Suprapubic skin (tissue), 4 donors: ENCODE measurements at regions not wholly inside any gene's neighbourhood (a gene's known extent, or its start where the extent isn't known, plus 50 kb on each side); places are given as distances from the start of the nearest gene placed in this dataset.
"Not testable (repeated sequence)": the region's sequence is repeated elsewhere in the genome, so short reads cannot be mapped to it uniquely, and the experiment has no call there.

Experiments used
- DNase-seq, 2 donors: peaks; one replicate each; pipeline ENCODE4 v3.0.0-alpha.2; 2019; ENCODE audit warnings: low spot score in 2 of 2
- H3K27ac ChIP-seq: fragments of 200-600 bp; sonication (generic); one replicate; pipeline ENCODE4 v1.5.1; 2019
- H3K27me3 ChIP-seq: fragments of 200-600 bp; sonication (generic); one replicate; pipeline ENCODE4 v1.5.1; 2019
- H3K36me3 ChIP-seq: fragments of 200-600 bp; sonication (generic); one replicate; pipeline ENCODE4 v1.5.1; 2019
- H3K4me1 ChIP-seq: fragments of 200-600 bp; sonication (generic); one replicate; pipeline ENCODE4 v1.5.1; 2019
- H3K4me3 ChIP-seq: fragments of 200-600 bp; sonication (generic); one replicate; pipeline ENCODE4 v1.5.1; 2019; ENCODE audit warnings: mild to moderate bottlenecking
- H3K9me3 ChIP-seq: fragments of 200-600 bp; sonication (generic); one replicate; pipeline ENCODE4 v1.5.1; 2019
- CTCF ChIP-seq, 2 donors: fragments of 200-600 bp in 1 of 2; fragments of 450-650 bp in 1 of 2; sonication (generic) in 1 of 2; IDR thresholded peaks; one replicate each; pipeline ENCODE4 v1.5.1; 2016 to 2019; ENCODE audit warnings: antibody characterized with exemption in 2 of 2, mild to moderate bottlenecking in 1 of 2, moderate library complexity in 1 of 2
- EP300 ChIP-seq: sonication (generic); formaldehyde crosslinking; IDR thresholded peaks from one replicate; pipeline ENCODE4 v1.6.1; 2017; ENCODE audit warnings: antibody characterized with exemption
- POLR2A ChIP-seq, 2 donors: fragments of 450-650 bp; IDR thresholded peaks; one replicate each; pipeline ENCODE4 v1.6.1; 2017; ENCODE audit warnings: antibody characterized with exemption in 2 of 2, mild to moderate bottlenecking in 2 of 2, moderate library complexity in 2 of 2
- POLR2AphosphoS5 ChIP-seq, 3 donors: sonication (generic); formaldehyde crosslinking; IDR thresholded peaks; one replicate each; pipeline ENCODE4 v1.6.1; 2017; ENCODE audit warnings: antibody characterized with exemption in 3 of 3
- WGBS: methylation state at CpG from one replicate; pipeline ENCODE4 v1.1.5; 2018; 5-methylcytosine and 5-hydroxymethylcytosine counted together

DNA sequence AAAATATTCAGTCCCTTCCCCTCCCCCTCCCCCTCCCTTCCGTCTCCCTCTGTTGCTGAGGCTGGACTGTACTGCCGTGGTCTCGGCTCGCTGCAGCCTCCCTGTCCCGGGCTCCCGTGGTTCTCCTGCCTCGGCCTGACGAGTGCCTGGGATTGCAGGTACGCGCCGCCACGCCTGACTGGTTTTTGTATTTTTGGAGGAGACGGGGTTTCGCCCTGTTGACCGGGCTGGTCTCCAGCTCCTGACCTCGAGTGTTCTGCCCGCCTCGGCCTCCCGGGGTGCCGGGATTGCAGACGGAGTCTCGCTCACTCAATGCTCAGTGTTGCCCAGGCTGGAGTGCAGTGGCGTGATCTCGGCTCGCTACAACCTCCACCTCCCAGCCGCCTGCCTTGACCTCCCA is 135.5 kb upstream of the PROKR2 start:
- H3K4me1 ChIP-seq, H3K36me3 ChIP-seq, H3K27ac ChIP-seq, H3K9me3 ChIP-seq, DNase-seq, H3K4me3 ChIP-seq: not testable (repeated sequence)
- WGBS: 97% methylated on average over 23 of the region's 26 CpGs
- H3K27me3 ChIP-seq: peaks cover 11% of the 10 kb centered on the region

DNA sequence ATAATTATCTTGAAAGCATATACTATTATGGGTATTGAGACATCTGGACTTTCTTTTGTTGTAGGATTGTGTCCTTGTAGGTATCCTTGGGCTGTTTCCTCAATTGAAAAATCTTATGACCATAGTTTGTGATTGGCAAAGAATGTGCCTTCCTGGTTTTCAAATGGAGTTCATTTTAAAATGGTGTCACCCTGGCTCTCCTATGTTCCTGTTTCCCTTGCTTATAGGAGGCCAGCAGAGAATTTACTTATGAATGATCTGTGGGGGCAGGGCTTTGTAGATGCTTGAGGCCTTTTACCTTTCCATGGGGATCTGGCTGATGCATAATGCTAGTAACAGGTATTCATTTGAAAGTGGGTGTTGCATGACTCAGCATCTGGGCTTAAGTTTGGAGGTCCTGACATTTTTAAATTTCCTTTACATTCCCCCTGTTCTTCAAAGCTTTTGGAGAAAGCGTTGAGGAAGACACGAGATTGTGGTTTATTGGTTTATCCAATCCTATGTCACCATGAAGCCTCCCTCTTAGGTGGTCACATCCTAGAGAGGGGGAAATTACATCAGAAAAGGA is 135.0 kb upstream of the PROKR2 start:
- H3K36me3 ChIP-seq: no peaks in the 10 kb centered on the region
- H3K4me3 ChIP-seq: no peak overlapping the region
- no peak overlapping the region for H3K27ac ChIP-seq
- 88% methylated on average over 2 of the region's 2 CpGs for WGBS
- peaks cover 16% of the 10 kb centered on the region for H3K27me3 ChIP-seq
- no peaks in the 10 kb centered on the region for H3K9me3 ChIP-seq
- TF ChIP-seq POLR2A (IDR thresholded peaks at IDR 0.05) (no peak), EP300 (no peak), CTCF (IDR thresholded peaks at IDR 0.05) (no peak), POLR2AphosphoS5 (IDR thresholded peaks at IDR 0.05) (no peak)
- DNase-seq: no peak
- H3K4me1 ChIP-seq: no peaks in the 10 kb centered on the region

GRCh38 chr20:5448449-5449118 is 131.8 kb upstream of the PROKR2 start:
- TF ChIP-seq POLR2A (IDR thresholded peaks at IDR 0.05) (no peak), EP300 (no peak), POLR2AphosphoS5 (IDR thresholded peaks at IDR 0.05) (no peak), CTCF (IDR thresholded peaks at IDR 0.05) (peak in 1 of 2 donors; percentile 55)
- Histone ChIP-seq H3K36me3 (no peaks in the 10 kb centered on the region), H3K4me3 (no peak overlapping the region), H3K27ac (no peak overlapping the region), H3K27me3 (peaks cover 23% of the 10 kb centered on the region), H3K4me1 (no peaks in the 10 kb centered on the region), H3K9me3 (no peaks in the 10 kb centered on the region)
- 14% methylated on average over 10 of the region's 10 CpGs for WGBS
- no peak for DNase-seq

DNA sequence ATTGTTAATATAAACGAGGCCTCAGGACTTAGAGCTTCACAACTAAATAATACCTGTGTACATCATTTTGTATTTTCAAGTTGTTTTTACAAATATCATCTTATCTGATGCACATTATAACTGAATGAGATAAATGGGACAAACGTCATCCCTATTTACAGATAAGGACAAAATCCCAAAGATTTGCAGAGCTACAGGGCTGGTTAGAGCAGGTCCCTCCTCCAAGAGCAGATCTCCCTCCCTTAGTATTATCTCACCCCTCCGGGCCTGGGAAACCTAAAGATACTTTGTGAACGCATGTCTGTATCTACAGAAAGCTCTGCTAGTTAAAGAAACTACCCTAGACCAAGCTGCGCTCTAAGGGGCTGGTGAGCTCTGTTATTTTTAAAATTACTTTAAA is 130.4 kb upstream of the PROKR2 start:
- Histone ChIP-seq H3K27me3 (peaks cover 23% of the 10 kb centered on the region), H3K9me3 (no peaks in the 10 kb centered on the region), H3K4me1 (no peaks in the 10 kb centered on the region), H3K27ac (no peak overlapping the region), H3K4me3 (no peak overlapping the region), H3K36me3 (no peaks in the 10 kb centered on the region)
- WGBS: 59% methylated on average over 5 of the region's 5 CpGs
- no peak for DNase-seq
- TF ChIP-seq CTCF (IDR thresholded peaks at IDR 0.05): no peak
- TF ChIP-seq POLR2AphosphoS5 (IDR thresholded peaks at IDR 0.05): no peak
- TF ChIP-seq POLR2A (IDR thresholded peaks at IDR 0.05): no peak
- no peak for TF ChIP-seq EP300

DNA sequence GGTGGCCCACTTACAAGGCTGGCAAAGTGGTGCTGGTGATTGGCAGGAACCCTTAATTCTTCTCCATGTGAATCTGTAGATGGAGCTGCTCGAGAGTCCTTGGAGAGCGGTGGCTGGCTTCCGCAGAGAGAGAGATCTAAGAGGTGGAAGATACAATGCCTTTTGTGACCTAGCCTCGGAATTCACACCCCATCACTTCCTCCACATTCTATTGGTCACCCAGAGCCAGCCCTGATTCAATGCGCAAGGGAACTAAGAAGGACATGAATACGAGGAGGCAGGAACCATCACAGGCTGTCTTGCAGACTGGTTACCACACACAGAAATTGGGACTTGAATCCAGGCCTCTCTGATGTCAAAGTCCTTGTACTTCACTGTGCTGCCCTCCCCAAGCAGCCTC is 128.9 kb upstream of the PROKR2 start:
- H3K27me3 ChIP-seq: peaks cover 23% of the 10 kb centered on the region
- no peak overlapping the region for H3K4me3 ChIP-seq
- TF ChIP-seq POLR2AphosphoS5 (IDR thresholded peaks at IDR 0.05) (no peak), EP300 (no peak), CTCF (IDR thresholded peaks at IDR 0.05) (no peak), POLR2A (IDR thresholded peaks at IDR 0.05) (no peak)
- no peaks in the 10 kb centered on the region for H3K36me3 ChIP-seq
- no peak overlapping the region for H3K27ac ChIP-seq
- 87% methylated on average over 6 of the region's 6 CpGs for WGBS
- no peaks in the 10 kb centered on the region for H3K9me3 ChIP-seq
- H3K4me1 ChIP-seq: no peaks in the 10 kb centered on the region
- no peak for DNase-seq
